Eye (tissue), 1 donor: ENCODE measurements at regions not wholly inside any gene's neighbourhood (a gene's known extent, or its start where the extent isn't known, plus 50 kb on each side); places are given as distances from the start of the nearest gene placed in this dataset.
"Not testable (repeated sequence)": the region's sequence is repeated elsewhere in the genome, so short reads cannot be mapped to it uniquely, and the experiment has no call there.

Experiments
- DNase-seq: peaks from one replicate; pipeline ENCODE4 v3.0.0-alpha.2; 2015

- not testable (repeated sequence) for DNase-seq
These were observed 93.1 kb upstream of the NT5E start for GRCh38 chr6:85356743-85357142.

- DNase-seq = no peak
These were observed 94.1 kb upstream of the NT5E start for GRCh38 chr6:85355816-85356215.

GRCh38 chr6:85354761-85355618, 94.9 kb upstream of the NT5E start:
- peak; percentile 85 for DNase-seq

- DNase-seq = no peak
These were observed 96.9 kb upstream of the NT5E start for GRCh38 chr6:85353012-85353411.

GRCh38 chr6:85348643-85349042, 101.2 kb upstream of the NT5E start:
- DNase-seq = no peak

GRCh38 chr6:85347812-85348211, 102.1 kb upstream of the NT5E start:
- DNase-seq = peak; percentile 7

GRCh38 chr6:85346196-85346595, 103.7 kb upstream of the NT5E start:
- DNase-seq = no peak

GRCh38 chr6:85344996-85345395, 104.9 kb upstream of the NT5E start:
- DNase-seq = no peak

- DNase-seq = no peak
These were observed 106.5 kb upstream of the NT5E start for GRCh38 chr6:85343428-85343827.

- no peak for DNase-seq
These were observed 120.7 kb upstream of the NT5E start for GRCh38 chr6:85329196-85329595.

GRCh38 chr6:85325811-85326210, 124.1 kb upstream of the NT5E start:
- not testable (repeated sequence) for DNase-seq

- DNase-seq = peak; percentile 96
These were observed 126.3 kb upstream of the NT5E start for GRCh38 chr6:85323435-85324040.

- no peak for DNase-seq
These were observed 127.3 kb upstream of the NT5E start for GRCh38 chr6:85322446-85323105.

- peak; percentile 16 for DNase-seq
These were observed 128.0 kb upstream of the NT5E start for GRCh38 chr6:85321906-85322305.

- DNase-seq = no peak
These were observed 135.3 kb upstream of the NT5E start for GRCh38 chr6:85314586-85314985.

GRCh38 chr6:85300581-85300980, 149.3 kb upstream of the NT5E start:
- no peak for DNase-seq

- DNase-seq = no peak
These were observed 151.3 kb upstream of the NT5E start for GRCh38 chr6:85298553-85298952.

- no peak for DNase-seq
These were observed 158.6 kb upstream of the NT5E start for GRCh38 chr6:85291326-85291725.

- DNase-seq = no peak
These were observed 162.2 kb upstream of the NT5E start for GRCh38 chr6:85287654-85288053.

GRCh38 chr6:85287158-85287557, 162.7 kb upstream of the NT5E start:
- no peak for DNase-seq

GRCh38 chr6:85286507-85286906, 163.4 kb upstream of the NT5E start:
- DNase-seq = not testable (repeated sequence)

- DNase-seq = no peak
These were observed 163.9 kb upstream of the NT5E start for GRCh38 chr6:85285934-85286333.

GRCh38 chr6:85285114-85285513, 164.8 kb upstream of the NT5E start:
- no peak for DNase-seq

GRCh38 chr6:85283436-85283835, 166.4 kb upstream of the NT5E start:
- no peak for DNase-seq
